GM23338 (cell line): ENCODE measurements at regions not wholly inside any gene's neighbourhood (a gene's known extent, or its start where the extent isn't known, plus 50 kb on each side); places are given as distances from the start of the nearest gene placed in this dataset.

Experiments used
- ATAC-seq: fragments of 200-7000 bp; cut with Tn5 transposase; 3 replicates; pipeline ENCODE4 v1.9.1; 2020
- DNase-seq: peaks from one replicate; pipeline ENCODE4 v3.0.0-alpha.2; 2015; ENCODE audit warnings: low spot score
- H2AFZ ChIP-seq: fragments of 200-600 bp; sonication (generic); 2 replicates; pipeline ENCODE4 v1.8.0; 2016; ENCODE audit warnings: antibody characterized with exemption, mild to moderate bottlenecking, moderate library complexity
- H3F3A ChIP-seq: fragments of 200-600 bp; sonication (generic); replicated peaks from 2 replicates; pipeline ENCODE4 v1.8.0; 2017; ENCODE audit warnings: antibody characterized with exemption, mixed run types, low read depth
- H3K27ac ChIP-seq: fragments of 200-600 bp; sonication (generic); 2 replicates; pipeline ENCODE4 v1.6.1; 2016; ENCODE audit warnings: low read depth
- H3K27me3 ChIP-seq: fragments of 200-600 bp; sonication (generic); 2 replicates; pipeline ENCODE4 v1.8.0; 2016; ENCODE audit warnings: mild to moderate bottlenecking, mixed run types, moderate library complexity; ENCODE audit not compliant: insufficient read depth
- H3K36me3 ChIP-seq: fragments of 200-600 bp; sonication (generic); 2 replicates; pipeline ENCODE4 v1.8.0; 2016; ENCODE audit warnings: mild to moderate bottlenecking; ENCODE audit not compliant: insufficient read depth
- H3K4me1 ChIP-seq: fragments of 200-600 bp; sonication (generic); 2 replicates; pipeline ENCODE4 v1.8.0; 2016; ENCODE audit warnings: mild to moderate bottlenecking, moderate library complexity; ENCODE audit not compliant: insufficient read depth
- H3K4me2 ChIP-seq: fragments of 200-600 bp; sonication (generic); 2 replicates; pipeline ENCODE4 v1.7.1; 2017; ENCODE audit warnings: mixed run types
- H3K4me3 ChIP-seq: fragments of 200-600 bp; sonication (generic); 2 replicates; pipeline ENCODE4 v1.6.1; 2016; ENCODE audit warnings: mixed run types
- H3K79me2 ChIP-seq: fragments of 200-600 bp; sonication (generic); replicated peaks from 2 replicates; pipeline ENCODE4 v1.8.0; 2017; ENCODE audit warnings: mild to moderate bottlenecking; ENCODE audit not compliant: insufficient read depth
- H3K9me2 ChIP-seq: fragments of 200-600 bp; sonication (generic); 2 replicates; pipeline ENCODE4 v1.8.0; 2017; ENCODE audit not compliant: insufficient read depth
- H4K20me1 ChIP-seq: fragments of 200-600 bp; sonication (generic); replicated peaks from 2 replicates; pipeline ENCODE4 v1.8.0; 2017; ENCODE audit warnings: mild to moderate bottlenecking; ENCODE audit not compliant: insufficient read depth
- H3K27ac Mint-ChIP-seq: 2 replicates; pipeline ENCODE4 v1.8.0; 2020; ENCODE audit warnings: inconsistent platforms, mild to moderate bottlenecking, moderate library complexity, mixed read lengths
- H3K27me3 Mint-ChIP-seq: 3 replicates; pipeline ENCODE4 v1.8.0; 2022; ENCODE audit warnings: low read depth, mild to moderate bottlenecking, moderate library complexity, mixed read lengths, inconsistent platforms; ENCODE audit not compliant: insufficient read depth, poor library complexity
- H3K36me3 Mint-ChIP-seq: 3 replicates; pipeline ENCODE4 v1.8.0; 2021; ENCODE audit warnings: low read depth, mild to moderate bottlenecking, inconsistent platforms, moderate library complexity, mixed read lengths
- H3K4me1 Mint-ChIP-seq: 3 replicates; pipeline ENCODE4 v1.8.0; 2020; ENCODE audit warnings: mild to moderate bottlenecking, inconsistent platforms, mixed read lengths
- H3K4me3 Mint-ChIP-seq: 3 replicates; pipeline ENCODE4 v1.8.0; 2021; ENCODE audit warnings: moderate library complexity, mild to moderate bottlenecking, inconsistent platforms, mixed read lengths
- H3K9me3 Mint-ChIP-seq: 3 replicates; pipeline ENCODE4 v1.8.0; 2020; ENCODE audit warnings: moderate library complexity, mild to moderate bottlenecking, inconsistent platforms, mixed read lengths
- CREB1 ChIP-seq: fragments of 250-450 bp; sonication (Bioruptor Pico); IDR thresholded peaks from 2 replicates; pipeline ENCODE4 v1.5.0; 2020; ENCODE audit warnings: low read depth, mild to moderate bottlenecking, moderate library complexity
- CTCF ChIP-seq, 2 experiments: fragments of 200-600 bp in 1 of 2; sonication (generic) in 1 of 2; conservative IDR thresholded peaks; 2 replicates each; pipeline versions ENCODE4 v1.5.1 to v1.6.1; 2016 to 2017; ENCODE audit warnings: antibody characterized with exemption in 2 of 2, low read depth in 2 of 2, mild to moderate bottlenecking in 2 of 2, moderate library complexity in 1 of 2
- ETS1 ChIP-seq: IDR thresholded peaks from 2 replicates; pipeline ENCODE4 v1.6.1; 2016; ENCODE audit warnings: antibody characterized with exemption
- EZH2 ChIP-seq: fragments of 200-600 bp; sonication (generic); IDR thresholded peaks from one replicate; pipeline ENCODE4 v1.8.0; 2017; ENCODE audit warnings: antibody characterized with exemption, mild to moderate bottlenecking, low read depth; ENCODE audit not compliant: unreplicated experiment
- EZH2phosphoT487 ChIP-seq: fragments of 200-600 bp; sonication (generic); IDR thresholded peaks from one replicate; pipeline ENCODE4 v1.8.1; 2018; ENCODE audit warnings: antibody characterized with exemption; ENCODE audit not compliant: unreplicated experiment
- JUNB ChIP-seq: IDR thresholded peaks from one replicate; pipeline ENCODE4 v1.6.1; 2016; ENCODE audit warnings: antibody characterized with exemption; ENCODE audit not compliant: unreplicated experiment
- NANOG ChIP-seq: IDR thresholded peaks from 2 replicates; pipeline ENCODE4 v1.6.1; 2016; ENCODE audit warnings: antibody characterized with exemption, borderline replicate concordance
- POLR2AphosphoS5 ChIP-seq: IDR thresholded peaks from 2 replicates; pipeline ENCODE4 v1.6.1; 2016; ENCODE audit warnings: antibody characterized with exemption, low read depth
- STAT1 ChIP-seq: IDR thresholded peaks from one replicate; pipeline ENCODE4 v1.6.1; 2016; ENCODE audit warnings: antibody characterized with exemption; ENCODE audit not compliant: unreplicated experiment
- ZNF114 ChIP-seq: fragments of 250-450 bp; sonication (Bioruptor Pico); IDR thresholded peaks from 2 replicates; pipeline ENCODE4 v1.5.0; 2020; ENCODE audit warnings: mild to moderate bottlenecking, moderate library complexity
- ZNF331 ChIP-seq: fragments of 250-450 bp; sonication (Bioruptor Pico); IDR thresholded peaks from 2 replicates; pipeline ENCODE4 v1.5.0; 2020; ENCODE audit warnings: low read depth, mild to moderate bottlenecking, moderate library complexity
- TF ChIP-seq, protein P1 (sequence below): fragments of 250-450 bp; sonication (Bioruptor Pico); IDR thresholded peaks from 2 replicates; pipeline ENCODE4 v1.5.0; 2020; ENCODE audit warnings: mild to moderate bottlenecking, moderate library complexity
- TF ChIP-seq, protein P2 (sequence below): IDR thresholded peaks from one replicate; pipeline ENCODE4 v1.6.1; 2018; ENCODE audit warnings: antibody characterized with exemption; ENCODE audit not compliant: unreplicated experiment

GRCh38 chr12:89834676-89835075, 126.0 kb upstream of the ATP2B1 start:
- Histone ChIP-seq H3K9me2 (no peaks in the 10 kb centered on the region), H3K27ac (no peak overlapping the region), H3K36me3 (no peaks in the 10 kb centered on the region), H3K4me2 (no peak overlapping the region), H2AFZ (no peak overlapping the region), H4K20me1 (no peaks in the 10 kb centered on the region), H3K79me2 (no peaks in the 10 kb centered on the region), H3K4me3 (no peak overlapping the region), H3F3A (no peaks in the 10 kb centered on the region), H3K4me1 (no peaks in the 10 kb centered on the region; the same call in 1 of the 2 replicates), H3K27me3 (no peaks in the 10 kb centered on the region)
- Mint-ChIP-seq H3K4me3 (no peak overlapping the region), H3K36me3 (no peaks in the 10 kb centered on the region), H3K27me3 (no peaks in the 10 kb centered on the region), H3K27ac (no peak overlapping the region), H3K9me3 (no peaks in the 10 kb centered on the region), H3K4me1 (peaks cover 18% of the 10 kb centered on the region)
- ATAC-seq (no peak), DNase-seq (no peak)
- TF ChIP-seq CREB1 (CRISPR knock-in tag) = no peak
- TF ChIP-seq, protein P1, sequence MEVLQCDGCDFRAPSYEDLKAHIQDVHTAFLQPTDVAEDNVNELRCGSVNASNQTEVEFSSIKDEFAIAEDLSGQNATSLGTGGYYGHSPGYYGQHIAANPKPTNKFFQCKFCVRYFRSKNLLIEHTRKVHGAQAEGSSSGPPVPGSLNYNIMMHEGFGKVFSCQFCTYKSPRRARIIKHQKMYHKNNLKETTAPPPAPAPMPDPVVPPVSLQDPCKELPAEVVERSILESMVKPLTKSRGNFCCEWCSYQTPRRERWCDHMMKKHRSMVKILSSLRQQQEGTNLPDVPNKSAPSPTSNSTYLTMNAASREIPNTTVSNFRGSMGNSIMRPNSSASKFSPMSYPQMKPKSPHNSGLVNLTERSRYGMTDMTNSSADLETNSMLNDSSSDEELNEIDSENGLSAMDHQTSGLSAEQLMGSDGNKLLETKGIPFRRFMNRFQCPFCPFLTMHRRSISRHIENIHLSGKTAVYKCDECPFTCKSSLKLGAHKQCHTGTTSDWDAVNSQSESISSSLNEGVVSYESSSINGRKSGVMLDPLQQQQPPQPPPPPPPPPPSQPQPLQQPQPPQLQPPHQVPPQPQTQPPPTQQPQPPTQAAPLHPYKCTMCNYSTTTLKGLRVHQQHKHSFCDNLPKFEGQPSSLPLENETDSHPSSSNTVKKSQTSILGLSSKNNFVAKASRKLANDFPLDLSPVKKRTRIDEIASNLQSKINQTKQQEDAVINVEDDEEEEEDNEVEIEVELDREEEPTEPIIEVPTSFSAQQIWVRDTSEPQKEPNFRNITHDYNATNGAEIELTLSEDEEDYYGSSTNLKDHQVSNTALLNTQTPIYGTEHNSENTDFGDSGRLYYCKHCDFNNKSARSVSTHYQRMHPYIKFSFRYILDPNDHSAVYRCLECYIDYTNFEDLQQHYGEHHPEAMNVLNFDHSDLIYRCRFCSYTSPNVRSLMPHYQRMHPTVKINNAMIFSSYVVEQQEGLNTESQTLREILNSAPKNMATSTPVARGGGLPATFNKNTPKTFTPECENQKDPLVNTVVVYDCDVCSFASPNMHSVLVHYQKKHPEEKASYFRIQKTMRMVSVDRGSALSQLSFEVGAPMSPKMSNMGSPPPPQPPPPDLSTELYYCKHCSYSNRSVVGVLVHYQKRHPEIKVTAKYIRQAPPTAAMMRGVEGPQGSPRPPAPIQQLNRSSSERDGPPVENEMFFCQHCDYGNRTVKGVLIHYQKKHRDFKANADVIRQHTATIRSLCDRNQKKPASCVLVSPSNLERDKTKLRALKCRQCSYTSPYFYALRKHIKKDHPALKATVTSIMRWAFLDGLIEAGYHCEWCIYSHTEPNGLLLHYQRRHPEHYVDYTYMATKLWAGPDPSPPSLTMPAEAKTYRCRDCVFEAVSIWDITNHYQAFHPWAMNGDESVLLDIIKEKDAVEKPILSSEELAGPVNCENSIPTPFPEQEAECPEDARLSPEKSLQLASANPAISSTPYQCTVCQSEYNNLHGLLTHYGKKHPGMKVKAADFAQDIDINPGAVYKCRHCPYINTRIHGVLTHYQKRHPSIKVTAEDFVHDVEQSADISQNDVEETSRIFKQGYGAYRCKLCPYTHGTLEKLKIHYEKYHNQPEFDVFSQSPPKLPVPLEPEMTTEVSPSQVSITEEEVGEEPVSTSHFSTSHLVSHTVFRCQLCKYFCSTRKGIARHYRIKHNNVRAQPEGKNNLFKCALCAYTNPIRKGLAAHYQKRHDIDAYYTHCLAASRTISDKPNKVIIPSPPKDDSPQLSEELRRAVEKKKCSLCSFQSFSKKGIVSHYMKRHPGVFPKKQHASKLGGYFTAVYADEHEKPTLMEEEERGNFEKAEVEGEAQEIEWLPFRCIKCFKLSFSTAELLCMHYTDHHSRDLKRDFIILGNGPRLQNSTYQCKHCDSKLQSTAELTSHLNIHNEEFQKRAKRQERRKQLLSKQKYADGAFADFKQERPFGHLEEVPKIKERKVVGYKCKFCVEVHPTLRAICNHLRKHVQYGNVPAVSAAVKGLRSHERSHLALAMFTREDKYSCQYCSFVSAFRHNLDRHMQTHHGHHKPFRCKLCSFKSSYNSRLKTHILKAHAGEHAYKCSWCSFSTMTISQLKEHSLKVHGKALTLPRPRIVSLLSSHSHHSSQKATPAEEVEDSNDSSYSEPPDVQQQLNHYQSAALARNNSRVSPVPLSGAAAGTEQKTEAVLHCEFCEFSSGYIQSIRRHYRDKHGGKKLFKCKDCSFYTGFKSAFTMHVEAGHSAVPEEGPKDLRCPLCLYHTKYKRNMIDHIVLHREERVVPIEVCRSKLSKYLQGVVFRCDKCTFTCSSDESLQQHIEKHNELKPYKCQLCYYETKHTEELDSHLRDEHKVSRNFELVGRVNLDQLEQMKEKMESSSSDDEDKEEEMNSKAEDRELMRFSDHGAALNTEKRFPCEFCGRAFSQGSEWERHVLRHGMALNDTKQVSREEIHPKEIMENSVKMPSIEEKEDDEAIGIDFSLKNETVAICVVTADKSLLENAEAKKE (CRISPR knock-in tag) = no peak
- TF ChIP-seq ETS1 = no peak
- no peak for TF ChIP-seq ZNF114 (CRISPR knock-in tag)
- TF ChIP-seq EZH2 = no peak
- no peak for TF ChIP-seq STAT1
- TF ChIP-seq NANOG = no peak
- TF ChIP-seq EZH2phosphoT487 = no peak
- no peak for TF ChIP-seq POLR2AphosphoS5
- no peak for TF ChIP-seq JUNB
- no peak for TF ChIP-seq CTCF (conservative IDR thresholded peaks at IDR 0.05; ENCODE audit: low read depth in 2 of 2)
- TF ChIP-seq, protein P2, sequence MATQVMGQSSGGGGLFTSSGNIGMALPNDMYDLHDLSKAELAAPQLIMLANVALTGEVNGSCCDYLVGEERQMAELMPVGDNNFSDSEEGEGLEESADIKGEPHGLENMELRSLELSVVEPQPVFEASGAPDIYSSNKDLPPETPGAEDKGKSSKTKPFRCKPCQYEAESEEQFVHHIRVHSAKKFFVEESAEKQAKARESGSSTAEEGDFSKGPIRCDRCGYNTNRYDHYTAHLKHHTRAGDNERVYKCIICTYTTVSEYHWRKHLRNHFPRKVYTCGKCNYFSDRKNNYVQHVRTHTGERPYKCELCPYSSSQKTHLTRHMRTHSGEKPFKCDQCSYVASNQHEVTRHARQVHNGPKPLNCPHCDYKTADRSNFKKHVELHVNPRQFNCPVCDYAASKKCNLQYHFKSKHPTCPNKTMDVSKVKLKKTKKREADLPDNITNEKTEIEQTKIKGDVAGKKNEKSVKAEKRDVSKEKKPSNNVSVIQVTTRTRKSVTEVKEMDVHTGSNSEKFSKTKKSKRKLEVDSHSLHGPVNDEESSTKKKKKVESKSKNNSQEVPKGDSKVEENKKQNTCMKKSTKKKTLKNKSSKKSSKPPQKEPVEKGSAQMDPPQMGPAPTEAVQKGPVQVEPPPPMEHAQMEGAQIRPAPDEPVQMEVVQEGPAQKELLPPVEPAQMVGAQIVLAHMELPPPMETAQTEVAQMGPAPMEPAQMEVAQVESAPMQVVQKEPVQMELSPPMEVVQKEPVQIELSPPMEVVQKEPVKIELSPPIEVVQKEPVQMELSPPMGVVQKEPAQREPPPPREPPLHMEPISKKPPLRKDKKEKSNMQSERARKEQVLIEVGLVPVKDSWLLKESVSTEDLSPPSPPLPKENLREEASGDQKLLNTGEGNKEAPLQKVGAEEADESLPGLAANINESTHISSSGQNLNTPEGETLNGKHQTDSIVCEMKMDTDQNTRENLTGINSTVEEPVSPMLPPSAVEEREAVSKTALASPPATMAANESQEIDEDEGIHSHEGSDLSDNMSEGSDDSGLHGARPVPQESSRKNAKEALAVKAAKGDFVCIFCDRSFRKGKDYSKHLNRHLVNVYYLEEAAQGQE = no peak
- TF ChIP-seq ZNF331 (CRISPR knock-in tag) = no peak
